ENCODE measurements at regions not wholly inside any gene's neighbourhood (a gene's known extent, or its start where the extent isn't known, plus 50 kb on each side); places are given as distances from the start of the nearest gene placed in this dataset.

- TF ChIP-seq CTCF (conservative IDR thresholded peaks at IDR 0.05) (no peak), ZFX (IDR thresholded peaks at IDR 0.05) (no peak)
Observed at GRCh38 chr7:136079934-136080333, 102.8 kb upstream of the MTPN start.

All from C4-2B (cell line).